Mucosa of descending colon (tissue), 3 donors: ENCODE measurements at regions not wholly inside any gene's neighbourhood (a gene's known extent, or its start where the extent isn't known, plus 50 kb on each side); places are given as distances from the start of the nearest gene placed in this dataset.

Experiments used
- ATAC-seq: fragments of 200-7000 bp; cut with Tn5 transposase; one replicate; pipeline ENCODE4 v1.9.1; 2020; ENCODE audit warnings: mild to moderate bottlenecking, moderate library complexity
- DNase-seq, 3 donors: peaks; one replicate each; pipeline ENCODE4 v3.0.0-alpha.2; 2020
- H3K36me3 ChIP-seq: fragments of 200-600 bp; one replicate; pipeline ENCODE4 v1.8.0; 2021; ENCODE audit warnings: low read depth, mild to moderate bottlenecking
- H3K4me1 ChIP-seq: fragments of 200-600 bp; one replicate; pipeline ENCODE4 v1.8.0; 2021; ENCODE audit warnings: low read depth, mild to moderate bottlenecking
- H3K4me3 ChIP-seq: fragments of 200-600 bp; one replicate; pipeline ENCODE4 v1.8.0; 2021; ENCODE audit warnings: mild to moderate bottlenecking
- H3K9me3 ChIP-seq: fragments of 200-600 bp; one replicate; pipeline ENCODE4 v1.8.0; 2021; ENCODE audit warnings: mild to moderate bottlenecking
- CTCF ChIP-seq: fragments of 200-600 bp; IDR thresholded peaks from one replicate; pipeline ENCODE4 v1.8.0; 2022; ENCODE audit warnings: antibody characterized with exemption, mild to moderate bottlenecking
- intact Hi-C, 2 donors: fragments of 100-400 bp; cut with DNase I in 1 of 2; cut with micrococcal nuclease in 1 of 2; formaldehyde crosslinking; loops; one replicate each; pipeline versions ENCODE4 v1.11.0 to v1.11.1; 2022; cut with DNase I, micrococcal nuclease
- donor health status: DM: no; HTN: no; CAD: no; lungs with moderate emphysema.
- donor health status: DM: no; HTN: no; CAD: no.
- donor health status: DM: no; HTN: yes; CAD: no.

- H3K4me3 ChIP-seq: no peak overlapping the region
- DNase-seq: no peak
- no peaks in the 10 kb centered on the region for H3K9me3 ChIP-seq
- no peak for TF ChIP-seq CTCF
- intact Hi-C loops: no loop called here
- H3K36me3 ChIP-seq: no peaks in the 10 kb centered on the region
- H3K4me1 ChIP-seq: no peaks in the 10 kb centered on the region
- ATAC-seq: peak; percentile 34
These were observed 938.9 kb upstream of the TENM4 start for GRCh38 chr11:80379620-80380278.

DNA sequence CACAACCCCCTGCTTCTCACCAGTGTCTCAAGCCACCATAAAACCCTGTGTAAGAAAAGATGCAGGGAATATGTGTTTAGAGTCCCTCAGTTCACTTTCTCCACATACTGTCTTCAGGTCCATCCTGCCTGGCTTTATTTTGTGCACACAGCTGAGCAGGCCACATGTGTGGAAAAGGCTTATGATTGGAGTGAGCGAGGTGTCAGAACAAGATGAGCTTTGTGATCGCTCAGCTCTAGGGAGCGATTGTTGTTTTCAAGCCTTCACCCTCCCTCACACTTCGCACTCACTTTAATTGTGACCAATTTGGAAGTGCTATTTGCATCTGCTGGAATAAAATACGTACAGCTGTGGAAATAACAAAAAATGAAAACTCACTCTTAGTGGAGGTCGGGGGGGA is 931.1 kb upstream of the TENM4 start:
- Histone ChIP-seq H3K9me3 (no peaks in the 10 kb centered on the region), H3K36me3 (no peaks in the 10 kb centered on the region), H3K4me1 (no peaks in the 10 kb centered on the region), H3K4me3 (no peak overlapping the region)
- no peak for ATAC-seq
- intact Hi-C loops: no loop called here
- DNase-seq: no peak
- TF ChIP-seq CTCF: no peak

- intact Hi-C loops: no loop called here
- no peak for TF ChIP-seq CTCF
- H3K36me3 ChIP-seq: no peaks in the 10 kb centered on the region
These were observed 925.1 kb upstream of the TENM4 start for GRCh38 chr11:80365980-80366379.

GRCh38 chr11:80365076-80365725 is 924.4 kb upstream of the TENM4 start:
- DNase-seq (no peak), ATAC-seq (peak; percentile 56)
- Histone ChIP-seq H3K4me1 (no peaks in the 10 kb centered on the region), H3K36me3 (no peaks in the 10 kb centered on the region), H3K4me3 (no peak overlapping the region), H3K9me3 (no peaks in the 10 kb centered on the region)
- intact Hi-C loops: no loop called here
- no peak for TF ChIP-seq CTCF

More at GRCh38 chr11:80365980-80366379, 925.1 kb upstream of the TENM4 start:
- ATAC-seq (no peak), DNase-seq (no peak)
- H3K4me1 ChIP-seq: no peaks in the 10 kb centered on the region
- no peaks in the 10 kb centered on the region for H3K9me3 ChIP-seq
- H3K4me3 ChIP-seq: no peak overlapping the region

- no peak for ATAC-seq
- no peaks in the 10 kb centered on the region for H3K36me3 ChIP-seq
- no peak overlapping the region for H3K4me3 ChIP-seq
- TF ChIP-seq CTCF: no peak
- intact Hi-C loops: no loop called here
- H3K9me3 ChIP-seq: no peaks in the 10 kb centered on the region
- H3K4me1 ChIP-seq: no peaks in the 10 kb centered on the region
- no peak for DNase-seq
These were observed 921.9 kb upstream of the TENM4 start for GRCh38 chr11:80362563-80363340.
